GM12891 (cell line): ENCODE measurements at regions not wholly inside any gene's neighbourhood (a gene's known extent, or its start where the extent isn't known, plus 50 kb on each side); places are given as distances from the start of the nearest gene placed in this dataset.

ENCODE experiments used
- POLR2A ChIP-seq: IDR thresholded peaks from 2 replicates; pipeline ENCODE4 v1.6.1; 2011; ENCODE audit warnings: low read depth, low read length, control low read depth
- POLR2AphosphoS5 ChIP-seq: IDR thresholded peaks from 2 replicates; pipeline ENCODE4 v1.6.1; 2011; ENCODE audit warnings: low read depth, low read length, control low read depth
- SPI1 ChIP-seq: IDR thresholded peaks from 2 replicates; pipeline ENCODE4 v1.6.1; 2011; ENCODE audit warnings: low read depth, low read length, control low read depth
- TAF1 ChIP-seq: IDR thresholded peaks from 2 replicates; pipeline ENCODE4 v1.6.1; 2011; ENCODE audit warnings: low read depth, low read length, control low read depth

- no peak for TF ChIP-seq POLR2AphosphoS5
- TF ChIP-seq POLR2A = no peak
- TF ChIP-seq TAF1 = no peak
- TF ChIP-seq SPI1 = no peak
These were observed 270.9 kb downstream of the CCSER2 start for GRCh38 chr10:84599254-84599653.
